ENCODE measurements at regions not wholly inside any gene's neighbourhood (a gene's known extent, or its start where the extent isn't known, plus 50 kb on each side); places are given as distances from the start of the nearest gene placed in this dataset.

DNA sequence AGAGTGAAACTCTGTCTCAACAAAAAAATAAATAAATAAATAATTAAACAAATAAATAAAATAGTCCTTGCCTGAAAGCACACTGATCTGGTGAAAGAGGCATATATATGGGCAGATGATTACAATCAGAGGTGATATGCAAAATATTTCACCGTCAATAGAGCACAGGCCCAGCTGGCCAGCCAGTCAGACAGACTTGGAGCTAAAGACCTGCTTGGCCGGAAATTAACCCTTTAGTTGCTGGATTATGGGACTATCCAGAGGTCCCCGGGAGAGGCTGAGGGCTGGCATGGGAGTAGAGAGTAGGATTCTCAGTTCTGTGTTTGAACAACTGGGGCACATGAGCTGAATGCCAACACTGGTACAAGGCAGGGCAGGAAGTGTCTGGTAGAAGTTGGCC, 59.1 kb upstream of the CTNNB1 start:
- TF ChIP-seq, protein P1, sequence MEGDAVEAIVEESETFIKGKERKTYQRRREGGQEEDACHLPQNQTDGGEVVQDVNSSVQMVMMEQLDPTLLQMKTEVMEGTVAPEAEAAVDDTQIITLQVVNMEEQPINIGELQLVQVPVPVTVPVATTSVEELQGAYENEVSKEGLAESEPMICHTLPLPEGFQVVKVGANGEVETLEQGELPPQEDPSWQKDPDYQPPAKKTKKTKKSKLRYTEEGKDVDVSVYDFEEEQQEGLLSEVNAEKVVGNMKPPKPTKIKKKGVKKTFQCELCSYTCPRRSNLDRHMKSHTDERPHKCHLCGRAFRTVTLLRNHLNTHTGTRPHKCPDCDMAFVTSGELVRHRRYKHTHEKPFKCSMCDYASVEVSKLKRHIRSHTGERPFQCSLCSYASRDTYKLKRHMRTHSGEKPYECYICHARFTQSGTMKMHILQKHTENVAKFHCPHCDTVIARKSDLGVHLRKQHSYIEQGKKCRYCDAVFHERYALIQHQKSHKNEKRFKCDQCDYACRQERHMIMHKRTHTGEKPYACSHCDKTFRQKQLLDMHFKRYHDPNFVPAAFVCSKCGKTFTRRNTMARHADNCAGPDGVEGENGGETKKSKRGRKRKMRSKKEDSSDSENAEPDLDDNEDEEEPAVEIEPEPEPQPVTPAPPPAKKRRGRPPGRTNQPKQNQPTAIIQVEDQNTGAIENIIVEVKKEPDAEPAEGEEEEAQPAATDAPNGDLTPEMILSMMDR (IDR thresholded peaks at IDR 0.05), result no peak
- no peak for TF ChIP-seq EP300 (IDR thresholded peaks at IDR 0.05)
